SK-N-SH (cell line): ENCODE measurements at regions not wholly inside any gene's neighbourhood (a gene's known extent, or its start where the extent isn't known, plus 50 kb on each side); places are given as distances from the start of the nearest gene placed in this dataset.

Source experiments
- CTCF ChIA-PET: fragments of 300-600, 350-600 bp; formaldehyde crosslinking; extraction: SDS; loops from one replicate; lab custom pipeline; 2021; lab: Yijun Ruan, JAX
- POLR2A ChIA-PET: fragments of 350-600 bp; sonication (Branson Sonifier 250); formaldehyde crosslinking; extraction: SDS; loops from one replicate; lab custom pipeline; 2020; ENCODE audit warnings: antibody characterized with exemption, inconsistent platforms; lab: Yijun Ruan, JAX
- DNase-seq: peaks from one replicate; pipeline ENCODE4 v3.0.0; 2012
- H2AFZ ChIP-seq: fragments of 200-600 bp; sonication (generic); 2 replicates; pipeline ENCODE4 v1.8.1; 2016; ENCODE audit warnings: antibody characterized with exemption, mild to moderate bottlenecking, low read depth
- H3F3A ChIP-seq: fragments of 200-600 bp; sonication (generic); replicated peaks from 2 replicates; pipeline ENCODE3; 2016; ENCODE audit warnings: antibody characterized with exemption, mild to moderate bottlenecking; ENCODE audit not compliant: insufficient read depth
- H3K27ac ChIP-seq, 2 experiments: fragments of 200-500 bp in 1 of 2; fragments of 200-600 bp in 1 of 2; sonication (Bioruptor generic) in 1 of 2; sonication (generic), shearing (Covaris generic) in 1 of 2; 2 replicates each; pipeline versions ENCODE4 v1.5.1 to v1.6.1; 2014 to 2016; ENCODE audit warnings: low read depth in 2 of 2, inconsistent platforms in 1 of 2, low read length in 1 of 2, mild to moderate bottlenecking in 1 of 2, mixed read lengths in 1 of 2
- H3K27me3 ChIP-seq: fragments of 200-600 bp; sonication (generic), shearing (Covaris generic); 2 replicates; pipeline ENCODE4 v1.6.1; 2016; ENCODE audit warnings: mixed run types; ENCODE audit not compliant: insufficient read depth
- H3K36me3 ChIP-seq, 2 experiments: fragments of 200-500 bp in 1 of 2; fragments of 200-600 bp in 1 of 2; sonication (Bioruptor generic) in 1 of 2; sonication (generic) in 1 of 2; replicated peaks in 1 of 2; 2 replicates each; pipeline versions ENCODE3 to v1.5.1; 2014 to 2016; ENCODE audit warnings: low read length in 1 of 2, mild to moderate bottlenecking in 1 of 2; ENCODE audit not compliant: insufficient read depth in 2 of 2, control insufficient read depth in 1 of 2
- H3K4me1 ChIP-seq, 2 experiments: fragments of 200-500 bp in 1 of 2; fragments of 200-600 bp in 1 of 2; sonication (Bioruptor generic) in 1 of 2; sonication (generic), shearing (Covaris generic) in 1 of 2; 2 replicates each; pipeline versions ENCODE4 v1.5.1 to v1.6.1; 2014 to 2016; ENCODE audit warnings: low read depth in 1 of 2, low read length in 1 of 2, mixed run types in 1 of 2; ENCODE audit not compliant: insufficient read depth in 2 of 2, control insufficient read depth in 1 of 2
- H3K4me2 ChIP-seq: fragments of 200-600 bp; sonication (generic), shearing (Covaris generic); 2 replicates; pipeline ENCODE4 v1.6.1; 2017; ENCODE audit warnings: mixed run types
- H3K4me3 ChIP-seq, 2 experiments: fragments of 200-500 bp in 1 of 2; fragments of 200-600 bp in 1 of 2; sonication (Bioruptor generic) in 1 of 2; sonication (generic), shearing (Covaris generic) in 1 of 2; 2 replicates each; pipeline versions ENCODE4 v1.5.1 to v1.8.1; 2014 to 2016; ENCODE audit warnings: low read depth in 2 of 2, inconsistent platforms in 1 of 2, low read length in 1 of 2, mild to moderate bottlenecking in 1 of 2, mixed read lengths in 1 of 2, moderate library complexity in 1 of 2
- H3K79me2 ChIP-seq: fragments of 200-600 bp; sonication (generic); 2 replicates; pipeline ENCODE4 v1.8.1; 2017; ENCODE audit warnings: mild to moderate bottlenecking; ENCODE audit not compliant: insufficient read depth
- H3K9ac ChIP-seq: fragments of 200-600 bp; sonication (generic); 2 replicates; pipeline ENCODE4 v1.6.1; 2017; ENCODE audit warnings: mixed run types
- H3K9me2 ChIP-seq: fragments of 200-600 bp; sonication (generic); 2 replicates; pipeline ENCODE4 v1.6.1; 2017; ENCODE audit warnings: mixed run types
- H3K9me3 ChIP-seq: fragments of 200-600 bp; sonication (generic); 2 replicates; pipeline ENCODE4 v1.6.1; 2017; ENCODE audit warnings: mixed run types, mild to moderate bottlenecking, moderate library complexity
- H4K20me1 ChIP-seq: fragments of 200-600 bp; sonication (generic); 2 replicates; pipeline ENCODE4 v1.6.1; 2017; ENCODE audit warnings: mild to moderate bottlenecking, mixed run types; ENCODE audit not compliant: insufficient read depth
- CTCF ChIP-seq: fragments of 200-600 bp; sonication (generic); IDR thresholded peaks from 2 replicates; pipeline ENCODE4 v1.6.1; 2017; ENCODE audit warnings: antibody characterized with exemption, mild to moderate bottlenecking, moderate library complexity
- ELF1 ChIP-seq: IDR thresholded peaks from 2 replicates; pipeline ENCODE4 v1.4.0; 2012
- GABPA ChIP-seq: IDR thresholded peaks from 2 replicates; pipeline ENCODE4 v1.4.0; 2012; ENCODE audit warnings: low read depth, mild to moderate bottlenecking
- MXI1 ChIP-seq: IDR thresholded peaks from 2 replicates; pipeline ENCODE4 v1.6.1; 2012; ENCODE audit warnings: mild to moderate bottlenecking, low read depth, low read length, improper control_type of control experiment
- NFIC ChIP-seq: IDR thresholded peaks from 2 replicates; pipeline ENCODE4 v1.4.0; 2012; ENCODE audit warnings: borderline replicate concordance
- NRF1 ChIP-seq: IDR thresholded peaks from 2 replicates; pipeline ENCODE4 v1.6.1; 2012; ENCODE audit warnings: low read depth, mild to moderate bottlenecking, low read length
- POLR2AphosphoS5 ChIP-seq: IDR thresholded peaks from 2 replicates; pipeline ENCODE4 v1.6.1; 2012; ENCODE audit warnings: low read depth, low read length
- RAD21 ChIP-seq: IDR thresholded peaks from 2 replicates; pipeline ENCODE4 v1.6.1; 2012; ENCODE audit warnings: mild to moderate bottlenecking, low read length
- SIN3A ChIP-seq: IDR thresholded peaks from 2 replicates; pipeline ENCODE4 v1.6.1; 2012; ENCODE audit warnings: low read depth, mild to moderate bottlenecking, low read length, moderate library complexity, borderline replicate concordance
- TCF12 ChIP-seq: IDR thresholded peaks from 2 replicates; pipeline ENCODE4 v1.4.0; 2012
- USF1 ChIP-seq: IDR thresholded peaks from 2 replicates; pipeline ENCODE4 v1.4.0; 2012; ENCODE audit warnings: low read depth, borderline replicate concordance
- ZBTB33 ChIP-seq: IDR thresholded peaks from 2 replicates; pipeline ENCODE4 v1.4.0; 2012; ENCODE audit warnings: low read depth, borderline replicate concordance
- WGBS: methylation state at CpG from one replicate; pipeline ENCODE4 v1.1.6; 2017; ENCODE audit warnings: low lambda C conversion rate; 5-methylcytosine and 5-hydroxymethylcytosine counted together
- TF ChIP-seq, protein P1 (sequence below): fragments of 150-350 bp; IDR thresholded peaks from 2 replicates; pipeline ENCODE4 v1.6.1; 2016; ENCODE audit warnings: mild to moderate bottlenecking, low read depth, low read length

DNA sequence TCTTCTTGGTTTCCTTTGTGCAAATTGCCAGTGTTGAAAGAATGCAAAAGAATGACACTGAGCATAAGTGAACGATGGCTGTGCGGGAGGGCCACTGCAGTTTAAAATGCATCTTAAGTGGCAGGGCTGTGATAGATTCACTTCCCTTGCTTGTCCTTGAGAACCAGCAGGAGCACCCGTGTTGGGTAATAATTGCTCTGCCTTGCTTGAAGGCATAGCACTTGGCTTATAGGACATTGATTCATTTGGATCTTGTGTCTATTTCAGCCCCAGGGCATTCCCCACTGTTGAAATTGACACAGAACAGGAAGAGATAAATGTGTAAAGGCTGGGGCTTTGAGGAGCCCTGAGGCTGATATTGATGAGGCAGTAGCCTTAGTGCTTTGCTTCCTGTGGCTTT, 1003.7 kb upstream of the GYPC start:
- TF ChIP-seq NRF1: no peak
- no peak for TF ChIP-seq USF1
- no peak for TF ChIP-seq SIN3A
- no peak for TF ChIP-seq NFIC
- TF ChIP-seq GABPA: no peak
- TF ChIP-seq POLR2AphosphoS5: no peak
- TF ChIP-seq ZBTB33: no peak
- no peak for TF ChIP-seq RAD21
- no peak for TF ChIP-seq MXI1
- no peak for DNase-seq
- H3K36me3 ChIP-seq: no peaks in the 10 kb centered on the region
- no peaks in the 10 kb centered on the region for H3F3A ChIP-seq
- H3K4me2 ChIP-seq: no peak overlapping the region
- H4K20me1 ChIP-seq: no peaks in the 10 kb centered on the region
- H3K79me2 ChIP-seq: no peaks in the 10 kb centered on the region
- H3K27me3 ChIP-seq: no peaks in the 10 kb centered on the region
- no peak overlapping the region for H3K9ac ChIP-seq
- no peaks in the 10 kb centered on the region for H3K9me2 ChIP-seq
- no peaks in the 10 kb centered on the region for H3K9me3 ChIP-seq
- ChIA-PET POLR2A (no interaction called here), CTCF (no interaction called here)
- WGBS: 37% methylated on average over 3 of the region's 3 CpGs
- no peak overlapping the region for H3K27ac ChIP-seq
- H2AFZ ChIP-seq: no peak overlapping the region
- no peak overlapping the region for H3K4me3 ChIP-seq
- no peaks in the 10 kb centered on the region for H3K4me1 ChIP-seq

DNA sequence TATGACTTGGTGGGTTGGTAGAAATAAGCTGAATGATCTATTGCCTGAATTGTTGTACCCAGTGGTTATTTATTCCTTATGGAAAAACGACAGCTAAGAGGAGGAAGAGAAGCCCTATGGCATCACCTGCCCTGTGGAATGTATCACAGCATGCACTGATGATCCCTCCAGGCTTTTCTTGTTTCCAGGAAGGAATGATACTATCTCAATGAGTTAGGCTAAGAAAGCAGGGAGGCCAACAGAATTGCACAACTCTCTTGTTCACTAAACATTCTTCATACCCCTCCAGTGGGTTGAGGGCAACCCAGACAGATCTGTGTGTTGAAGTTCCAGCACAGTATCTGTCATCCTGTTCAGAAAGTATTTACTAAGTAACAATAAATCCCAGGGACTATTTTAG, 1001.7 kb upstream of the GYPC start:
- H3K4me3 ChIP-seq: no peak overlapping the region
- H4K20me1 ChIP-seq: no peaks in the 10 kb centered on the region
- no peak overlapping the region for H3K4me2 ChIP-seq
- POLR2A ChIA-PET: no interaction called here
- TF ChIP-seq TCF12 (no peak), POLR2AphosphoS5 (no peak)
- no peak for DNase-seq
- H3K9me2 ChIP-seq: no peaks in the 10 kb centered on the region
- CTCF ChIA-PET: interaction anchor here (0.5 kb wide), 1 partner anchor 457 kb away, joined by 3 read pairs; no protein-coding TSS in a partner anchor
- no peak overlapping the region for H3K9ac ChIP-seq
- H2AFZ ChIP-seq: no peak overlapping the region
- H3K27ac ChIP-seq: no peak overlapping the region
- no peaks in the 10 kb centered on the region for H3K9me3 ChIP-seq
- no peaks in the 10 kb centered on the region for H3K4me1 ChIP-seq
- WGBS: 0% methylated on average over 1 of the region's 1 CpG
- H3F3A ChIP-seq: no peaks in the 10 kb centered on the region
- no peaks in the 10 kb centered on the region for H3K79me2 ChIP-seq
- no peaks in the 10 kb centered on the region for H3K27me3 ChIP-seq
- no peaks in the 10 kb centered on the region for H3K36me3 ChIP-seq

- CTCF ChIA-PET: interaction anchor here (0.8 kb wide), 1 partner anchor 9 kb away, joined by 4 read pairs; no protein-coding TSS in a partner anchor
- no peaks in the 10 kb centered on the region for H3K4me1 ChIP-seq
- POLR2A ChIA-PET: no interaction called here
- no peaks in the 10 kb centered on the region for H3K79me2 ChIP-seq
- no peak overlapping the region for H2AFZ ChIP-seq
- 0% methylated on average over 1 of the region's 1 CpG for WGBS
- TF ChIP-seq MXI1 (no peak), USF1 (no peak), POLR2AphosphoS5 (no peak), NRF1 (no peak), CTCF (0 out of 2 replicates have a peak, but pooled peaks have one; percentile 7), ELF1 (no peak)
- TF ChIP-seq, protein P1, sequence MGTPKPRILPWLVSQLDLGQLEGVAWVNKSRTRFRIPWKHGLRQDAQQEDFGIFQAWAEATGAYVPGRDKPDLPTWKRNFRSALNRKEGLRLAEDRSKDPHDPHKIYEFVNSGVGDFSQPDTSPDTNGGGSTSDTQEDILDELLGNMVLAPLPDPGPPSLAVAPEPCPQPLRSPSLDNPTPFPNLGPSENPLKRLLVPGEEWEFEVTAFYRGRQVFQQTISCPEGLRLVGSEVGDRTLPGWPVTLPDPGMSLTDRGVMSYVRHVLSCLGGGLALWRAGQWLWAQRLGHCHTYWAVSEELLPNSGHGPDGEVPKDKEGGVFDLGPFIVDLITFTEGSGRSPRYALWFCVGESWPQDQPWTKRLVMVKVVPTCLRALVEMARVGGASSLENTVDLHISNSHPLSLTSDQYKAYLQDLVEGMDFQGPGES: no peak
- H3K9ac ChIP-seq: no peak overlapping the region
- H3K36me3 ChIP-seq: no peaks in the 10 kb centered on the region
- H3K27ac ChIP-seq: no peak overlapping the region
- no peaks in the 10 kb centered on the region for H3F3A ChIP-seq
- H3K9me3 ChIP-seq: no peaks in the 10 kb centered on the region
- H3K4me3 ChIP-seq: no peak overlapping the region
- no peaks in the 10 kb centered on the region for H3K9me2 ChIP-seq
- H3K27me3 ChIP-seq: no peaks in the 10 kb centered on the region
- no peak overlapping the region for H3K4me2 ChIP-seq
- H4K20me1 ChIP-seq: no peaks in the 10 kb centered on the region
- DNase-seq: no peak
Observed at GRCh38 chr2:125656190-125656589, 999.8 kb upstream of the GYPC start.
